Uterus (tissue), 2 donors: ENCODE measurements at regions not wholly inside any gene's neighbourhood (a gene's known extent, or its start where the extent isn't known, plus 50 kb on each side); places are given as distances from the start of the nearest gene placed in this dataset.

Experiments
- CTCF ChIP-seq, 4 experiments: fragments of 200-600 bp in 2 of 4; fragments of 450-650 bp in 2 of 4; sonication (generic) in 2 of 4; IDR thresholded peaks; one replicate each; pipeline ENCODE4 v1.5.1; 2016 to 2019; ENCODE audit warnings: antibody characterized with exemption in 4 of 4, mild to moderate bottlenecking in 2 of 4, moderate library complexity in 1 of 4
- POLR2A ChIP-seq, 2 donors: fragments of 450-650 bp; IDR thresholded peaks; one replicate each; pipeline ENCODE4 v1.6.1; 2016; ENCODE audit warnings: antibody characterized with exemption in 2 of 2, mild to moderate bottlenecking in 1 of 2, moderate library complexity in 1 of 2

DNA sequence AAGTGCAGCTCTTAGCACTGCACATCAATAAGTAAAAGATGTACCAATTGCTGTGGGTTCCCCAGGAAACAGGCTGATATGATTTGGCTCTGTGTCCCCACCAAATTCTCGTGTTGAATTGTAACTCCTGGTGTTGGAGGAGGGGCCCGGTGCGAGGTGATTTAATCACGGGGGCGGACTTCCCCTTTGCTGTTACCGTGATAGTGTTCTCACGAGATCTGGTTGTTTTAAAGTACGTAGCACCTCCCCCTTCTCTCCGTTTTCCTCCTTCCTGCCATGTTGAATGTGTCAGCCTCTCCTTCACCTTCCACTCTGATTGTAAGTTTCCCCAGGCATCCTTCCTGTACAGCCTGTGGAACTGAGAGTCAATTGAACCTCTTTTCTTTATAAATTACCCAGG is 93.2 kb upstream of the ACTBL2 start:
- TF ChIP-seq CTCF (IDR thresholded peaks at IDR 0.05) (no peak), POLR2A (IDR thresholded peaks at IDR 0.05) (no peak)
